Prostate gland (tissue), 2 donors: ENCODE measurements at regions not wholly inside any gene's neighbourhood (a gene's known extent, or its start where the extent isn't known, plus 50 kb on each side); places are given as distances from the start of the nearest gene placed in this dataset.

Experiments
- DNase-seq: peaks from one replicate; pipeline ENCODE4 v3.0.0-alpha.2; 2019; ENCODE audit warnings: low spot score
- H3K27ac ChIP-seq, 2 donors: fragments of 200-600 bp; sonication (generic); 2 replicates each; pipeline ENCODE4 v1.5.1; 2017 to 2019
- H3K27me3 ChIP-seq: fragments of 200-600 bp; sonication (generic); replicated peaks from 2 replicates; pipeline ENCODE4 v1.5.1; 2019; ENCODE audit not compliant: insufficient read depth
- H3K36me3 ChIP-seq, 2 donors: fragments of 200-600 bp; sonication (generic); 1 replicate in 1 of 2; 2 replicates in 1 of 2; pipeline versions ENCODE4 v1.5.1 to v1.8.1; 2017 to 2019
- H3K4me1 ChIP-seq: fragments of 200-600 bp; sonication (generic); replicated peaks from 2 replicates; pipeline ENCODE4 v1.5.1; 2019
- H3K4me3 ChIP-seq, 2 donors: fragments of 200-600 bp; sonication (generic); 2 replicates each; pipeline ENCODE4 v1.5.1; 2017 to 2019
- H3K9me3 ChIP-seq: fragments of 200-600 bp; sonication (generic); 2 replicates; pipeline ENCODE4 v1.5.1; 2017
- POLR2A ChIP-seq: fragments of 450-650 bp; IDR thresholded peaks from one replicate; pipeline ENCODE4 v1.6.1; 2016; ENCODE audit warnings: antibody characterized with exemption, mild to moderate bottlenecking
- POLR2AphosphoS5 ChIP-seq: sonication (generic); formaldehyde crosslinking; IDR thresholded peaks from one replicate; pipeline ENCODE4 v1.6.1; 2017; ENCODE audit warnings: antibody characterized with exemption
- WGBS: methylation state at CpG from one replicate; pipeline ENCODE4 v1.1.5; 2018; 5-methylcytosine and 5-hydroxymethylcytosine counted together
- intact Hi-C: fragments of 100-400 bp; cut with DNase I; formaldehyde crosslinking; loops from one replicate; pipeline ENCODE4 v1.14.2; 2022
- TF ChIP-seq, protein P1 (sequence below), 4 experiments: fragments of 200-600 bp in 2 of 4; fragments of 450-650 bp in 2 of 4; sonication (generic) in 2 of 4; IDR thresholded peaks; 1 replicate in 3 of 4; 2 replicates in 1 of 4; pipeline ENCODE4 v1.5.1; 2016 to 2019; ENCODE audit warnings: antibody characterized with exemption in 4 of 4, mild to moderate bottlenecking in 2 of 4, moderate library complexity in 2 of 4

GRCh38 chr6:22218410-22218809 is 78.4 kb downstream of the PRL start:
- intact Hi-C loops: no loop called here
- TF ChIP-seq POLR2A (no peak), POLR2AphosphoS5 (no peak)
- TF ChIP-seq, protein P1, sequence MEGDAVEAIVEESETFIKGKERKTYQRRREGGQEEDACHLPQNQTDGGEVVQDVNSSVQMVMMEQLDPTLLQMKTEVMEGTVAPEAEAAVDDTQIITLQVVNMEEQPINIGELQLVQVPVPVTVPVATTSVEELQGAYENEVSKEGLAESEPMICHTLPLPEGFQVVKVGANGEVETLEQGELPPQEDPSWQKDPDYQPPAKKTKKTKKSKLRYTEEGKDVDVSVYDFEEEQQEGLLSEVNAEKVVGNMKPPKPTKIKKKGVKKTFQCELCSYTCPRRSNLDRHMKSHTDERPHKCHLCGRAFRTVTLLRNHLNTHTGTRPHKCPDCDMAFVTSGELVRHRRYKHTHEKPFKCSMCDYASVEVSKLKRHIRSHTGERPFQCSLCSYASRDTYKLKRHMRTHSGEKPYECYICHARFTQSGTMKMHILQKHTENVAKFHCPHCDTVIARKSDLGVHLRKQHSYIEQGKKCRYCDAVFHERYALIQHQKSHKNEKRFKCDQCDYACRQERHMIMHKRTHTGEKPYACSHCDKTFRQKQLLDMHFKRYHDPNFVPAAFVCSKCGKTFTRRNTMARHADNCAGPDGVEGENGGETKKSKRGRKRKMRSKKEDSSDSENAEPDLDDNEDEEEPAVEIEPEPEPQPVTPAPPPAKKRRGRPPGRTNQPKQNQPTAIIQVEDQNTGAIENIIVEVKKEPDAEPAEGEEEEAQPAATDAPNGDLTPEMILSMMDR (IDR thresholded peaks at IDR 0.05): no peak

DNA sequence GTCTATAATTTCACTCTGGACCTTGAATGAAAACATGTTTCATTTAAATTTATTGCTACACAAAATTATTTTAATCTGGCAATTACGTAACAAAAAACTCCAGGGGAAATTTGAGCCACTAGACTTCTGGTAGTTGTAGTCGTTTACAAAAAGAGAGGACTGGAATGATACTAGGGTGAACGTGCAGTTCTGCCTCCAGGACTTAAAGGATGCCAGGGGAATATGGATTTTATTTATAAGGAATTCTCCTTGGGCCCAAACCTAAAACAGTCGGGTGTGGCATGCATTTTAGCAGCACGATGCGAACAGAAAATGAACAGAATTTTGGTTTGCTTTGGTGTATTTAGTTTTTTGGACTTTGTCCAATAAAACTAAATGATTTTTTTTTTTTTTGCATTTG is 76.9 kb downstream of the PRL start:
- H3K27me3 ChIP-seq: no peaks in the 10 kb centered on the region

More at GRCh38 chr6:22218410-22218809, 78.4 kb downstream of the PRL start:
- DNase-seq: no peak
- Histone ChIP-seq H3K4me1 (no peaks in the 10 kb centered on the region), H3K27me3 (no peaks in the 10 kb centered on the region), H3K27ac (no peak overlapping the region), H3K9me3 (no peaks in the 10 kb centered on the region), H3K36me3 (no peaks in the 10 kb centered on the region), H3K4me3 (no peak overlapping the region)
- WGBS: 97% methylated on average over 3 of the region's 3 CpGs

DNA sequence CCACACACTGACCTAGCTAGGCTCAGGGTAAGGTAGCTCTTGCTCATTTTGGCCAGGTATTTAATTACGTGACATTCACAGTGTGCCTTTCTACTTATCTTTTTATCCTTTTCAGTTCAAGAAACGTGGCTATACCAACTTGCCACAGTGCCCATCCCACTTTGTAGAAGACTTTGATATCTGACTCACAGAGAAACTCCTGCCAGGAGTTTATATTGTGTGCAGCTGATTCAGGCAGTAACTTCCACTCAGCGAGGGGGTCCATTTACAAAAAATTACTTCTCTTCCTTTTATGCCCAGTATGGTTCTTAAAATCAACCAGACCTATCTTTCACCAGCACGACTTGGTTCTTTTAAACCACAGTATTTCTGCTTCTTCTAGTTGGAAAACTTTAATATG is 75.6 kb downstream of the PRL start:
- H3K27me3 ChIP-seq: no peaks in the 10 kb centered on the region
- no peaks in the 10 kb centered on the region for H3K36me3 ChIP-seq
- intact Hi-C loops: no loop called here
- 46% methylated on average over 4 of the region's 4 CpGs for WGBS
- H3K4me3 ChIP-seq: no peak overlapping the region
- H3K27ac ChIP-seq: no peak overlapping the region
- no peaks in the 10 kb centered on the region for H3K4me1 ChIP-seq
- TF ChIP-seq, protein P1 (IDR thresholded peaks at IDR 0.05): no peak
- TF ChIP-seq POLR2A: no peak
- TF ChIP-seq POLR2AphosphoS5: no peak
- no peaks in the 10 kb centered on the region for H3K9me3 ChIP-seq
- DNase-seq: no peak

More for the DNA sequence above, 76.9 kb downstream of the PRL start:
- H3K27ac ChIP-seq: no peak overlapping the region
- no peak for DNase-seq
- no peak overlapping the region for H3K4me3 ChIP-seq
- WGBS: 76% methylated on average over 6 of the region's 6 CpGs
- H3K9me3 ChIP-seq: no peaks in the 10 kb centered on the region
- TF ChIP-seq, protein P1 (IDR thresholded peaks at IDR 0.05): no peak
- TF ChIP-seq POLR2AphosphoS5: no peak
- no peaks in the 10 kb centered on the region for H3K4me1 ChIP-seq
- intact Hi-C loops: no loop called here
- H3K36me3 ChIP-seq: no peaks in the 10 kb centered on the region

DNA sequence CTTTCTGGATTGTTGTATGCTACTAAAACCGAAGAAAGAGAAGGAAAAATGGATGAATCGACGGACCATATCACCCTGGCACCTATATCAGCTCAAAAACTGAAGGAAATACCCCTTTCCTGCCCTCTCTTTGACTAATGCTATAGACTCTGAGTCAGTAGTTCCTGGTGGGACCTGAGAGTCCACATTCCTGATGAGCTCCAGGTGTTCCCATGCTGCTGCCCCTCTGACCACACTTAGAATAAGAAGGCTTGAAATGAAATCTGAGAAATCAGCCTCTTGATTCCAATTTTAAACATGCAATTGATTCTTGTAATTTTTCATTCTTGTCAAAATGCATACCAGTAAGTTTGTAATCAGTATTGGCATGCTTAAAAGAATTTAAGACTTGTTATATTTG is 75.2 kb downstream of the PRL start:
- TF ChIP-seq POLR2A (no peak), POLR2AphosphoS5 (no peak)
- TF ChIP-seq, protein P1 (IDR thresholded peaks at IDR 0.05): no peak
- H3K9me3 ChIP-seq: no peaks in the 10 kb centered on the region

GRCh38 chr6:22222469-22222868 is 74.4 kb downstream of the PRL start:
- no peak overlapping the region for H3K4me3 ChIP-seq
- TF ChIP-seq POLR2A (no peak), POLR2AphosphoS5 (no peak)
- TF ChIP-seq, protein P1 (IDR thresholded peaks at IDR 0.05): no peak
- H3K9me3 ChIP-seq: no peaks in the 10 kb centered on the region
- no peak for DNase-seq
- no peaks in the 10 kb centered on the region for H3K4me1 ChIP-seq
- H3K27me3 ChIP-seq: no peaks in the 10 kb centered on the region
- WGBS: 71% methylated on average over 6 of the region's 6 CpGs
- H3K27ac ChIP-seq: no peak overlapping the region
- intact Hi-C loops: no loop called here
- no peaks in the 10 kb centered on the region for H3K36me3 ChIP-seq

More for the DNA sequence above, 75.2 kb downstream of the PRL start:
- intact Hi-C loops: no loop called here
- Histone ChIP-seq H3K36me3 (no peaks in the 10 kb centered on the region), H3K27ac (no peak overlapping the region), H3K4me1 (no peaks in the 10 kb centered on the region), H3K27me3 (no peaks in the 10 kb centered on the region), H3K4me3 (no peak overlapping the region)
- WGBS: 57% methylated on average over 3 of the region's 3 CpGs
- DNase-seq: no peak
